HepG2 (cell line): ENCODE measurements at regions not wholly inside any gene's neighbourhood (a gene's known extent, or its start where the extent isn't known, plus 50 kb on each side); places are given as distances from the start of the nearest gene placed in this dataset.

Experiments
- ATAC-seq: fragments of 200-7000 bp; cut with Tn5 transposase; 3 replicates; pipeline ENCODE4 v1.9.1; 2020; ENCODE audit warnings: mild to moderate bottlenecking, moderate library complexity
- BruUV-seq: library from RNA; stranded (reverse); fragments of 400-500 nt; replicated peaks from 2 replicates; lab custom pipeline; 2021; lab: Mats Ljungman, UMichigan
- CTCF ChIA-PET: fragments of 300-600 bp; formaldehyde crosslinking; extraction: SDS; loops from one replicate; lab custom pipeline; 2021; ENCODE audit warnings: low total read pairs, inconsistent platforms, low intra/inter-chr PET ratio; lab: Yijun Ruan, JAX
- POLR2A ChIA-PET: fragments of 350-600 bp; sonication (Branson Sonifier 250); formaldehyde crosslinking; loops from one replicate; lab custom pipeline; 2020; ENCODE audit warnings: antibody characterized with exemption, inconsistent platforms; lab: Yijun Ruan, JAX
- DNase-seq: peaks from one replicate; pipeline ENCODE4 v3.0.0-alpha.2; 2015; ENCODE audit warnings: low spot score
- FAIRE-seq: peaks from 3 replicates; lab custom pipeline; 2011; peaks lifted over from hg19 to GRCh38; lab: Jason Lieb, UNC
- H2AFZ ChIP-seq: one replicate; pipeline ENCODE4 v1.6.1; 2011; ENCODE audit warnings: low read length, inconsistent platforms
- H3K27ac ChIP-seq: fragments of 300-600 bp; 3 replicates; pipeline ENCODE4 v1.8.0; 2011; ENCODE audit warnings: mixed run types, mild to moderate bottlenecking, mixed read lengths, low read length, inconsistent platforms; ENCODE audit not compliant: insufficient read depth; ENCODE audit errors: extremely low read length
- H3K27me3 ChIP-seq, 2 experiments: fragments of 200-600 bp in 1 of 2; 2 replicates in 1 of 2; 3 replicates in 1 of 2; pipeline versions ENCODE4 v1.6.0 to v1.8.0; 2011; ENCODE audit warnings: low read length in 2 of 2, mild to moderate bottlenecking in 2 of 2, moderate library complexity in 2 of 2, inconsistent platforms in 1 of 2; ENCODE audit not compliant: insufficient read depth in 2 of 2, control insufficient read depth in 1 of 2
- H3K36me3 ChIP-seq, 2 experiments: fragments of 200-600 bp in 1 of 2; replicated peaks in 1 of 2; 2 replicates in 1 of 2; 3 replicates in 1 of 2; pipeline versions ENCODE4 v1.5.1 to v1.8.0; 2011; ENCODE audit warnings: low read length in 2 of 2, inconsistent platforms in 1 of 2; ENCODE audit not compliant: insufficient read depth in 2 of 2, control insufficient read depth in 1 of 2
- H3K4me1 ChIP-seq: 2 replicates; pipeline ENCODE4 v1.5.1; 2012; ENCODE audit warnings: low read length, inconsistent platforms; ENCODE audit not compliant: insufficient read depth
- H3K4me2 ChIP-seq: 2 replicates; pipeline ENCODE4 v1.6.0; 2011; ENCODE audit warnings: low read depth, low read length, inconsistent platforms
- H3K4me3 ChIP-seq, 3 experiments: fragments of 200-600 bp in 1 of 3; sonication (generic), shearing (Covaris generic) in 1 of 3; replicated peaks in 1 of 3; 2 replicates each; pipeline ENCODE4 v1.5.1; 2011 to 2016; ENCODE audit warnings: low read length in 3 of 3, inconsistent platforms in 2 of 3, low read depth in 2 of 3, mild to moderate bottlenecking in 2 of 3, control low read depth in 1 of 3, mixed read lengths in 1 of 3; ENCODE audit not compliant: insufficient read depth in 1 of 3
- H3K79me2 ChIP-seq: one replicate; pipeline ENCODE4 v1.6.1; 2011; ENCODE audit warnings: low read length, inconsistent platforms; ENCODE audit not compliant: insufficient read depth
- H3K9ac ChIP-seq: 2 replicates; pipeline ENCODE4 v1.6.0; 2011; ENCODE audit warnings: mild to moderate bottlenecking, low read depth, low read length, inconsistent platforms; ENCODE audit not compliant: insufficient read depth
- H3K9me3 ChIP-seq: 2 replicates; pipeline ENCODE4 v1.5.1; 2012; ENCODE audit warnings: mild to moderate bottlenecking, low read length
- H4K20me1 ChIP-seq: 2 replicates; pipeline ENCODE4 v1.6.0; 2011; ENCODE audit warnings: inconsistent platforms, mild to moderate bottlenecking, low read length, moderate library complexity; ENCODE audit not compliant: insufficient read depth
- ATF7-NPFF ChIP-seq: sonication (generic); formaldehyde crosslinking; IDR thresholded peaks from 2 replicates; pipeline ENCODE4 v1.8.1; 2023; ENCODE audit warnings: mild to moderate bottlenecking, low read depth, missing genetic modification reagents, moderate library complexity
- GATA4 ChIP-seq: sonication (generic); IDR thresholded peaks from 2 replicates; pipeline ENCODE4 v1.6.1; 2016; ENCODE audit warnings: antibody characterized with exemption, low read depth, borderline replicate concordance
- HCFC1 ChIP-seq: fragments of 150-350 bp; IDR thresholded peaks from 2 replicates; pipeline ENCODE4 v1.6.1; 2014; ENCODE audit warnings: low read depth, low read length
- IRF2 ChIP-seq: IDR thresholded peaks from 2 replicates; pipeline ENCODE4 v1.6.1; 2018; ENCODE audit warnings: missing genetic modification reagents, missing compliant biosample characterization
- NR2F2 ChIP-seq: IDR thresholded peaks from 2 replicates; pipeline ENCODE4 v1.6.1; 2012; ENCODE audit warnings: low read depth, inconsistent platforms, borderline replicate concordance
- POGZ ChIP-seq: sonication (generic); formaldehyde crosslinking; IDR thresholded peaks from 2 replicates; pipeline ENCODE4 v1.4.0; 2020; ENCODE audit warnings: mild to moderate bottlenecking, missing genetic modification reagents
- SALL1 ChIP-seq: sonication (generic); formaldehyde crosslinking; IDR thresholded peaks from 2 replicates; pipeline ENCODE4 v1.8.0; 2022; ENCODE audit warnings: mild to moderate bottlenecking, missing genetic modification reagents
- SMARCC2 ChIP-seq: fragments of 450-650 bp; IDR thresholded peaks from 2 replicates; pipeline ENCODE4 v1.6.1; 2017; ENCODE audit warnings: antibody characterized with exemption, mild to moderate bottlenecking
- TBP ChIP-seq: sonication (generic); formaldehyde crosslinking; IDR thresholded peaks from 2 replicates; pipeline ENCODE4 v1.5.0; 2020; ENCODE audit warnings: missing genetic modification reagents
- XBP1 ChIP-seq: sonication (generic); formaldehyde crosslinking; IDR thresholded peaks from 2 replicates; pipeline ENCODE4 v1.5.0; 2020; ENCODE audit warnings: missing genetic modification reagents
- ZBTB38 ChIP-seq: sonication (generic); formaldehyde crosslinking; IDR thresholded peaks from 2 replicates; pipeline ENCODE4 v1.5.1; 2020; ENCODE audit warnings: mild to moderate bottlenecking, missing genetic modification reagents
- ZFP36 ChIP-seq: fragments of 150-350 bp; IDR thresholded peaks from 2 replicates; pipeline ENCODE4 v1.6.1; 2018; ENCODE audit warnings: borderline replicate concordance, low read length, low read depth; ENCODE audit not compliant: partially characterized antibody
- ZNF552 ChIP-seq: sonication (generic); formaldehyde crosslinking; IDR thresholded peaks from 2 replicates; pipeline ENCODE4 v1.9.0; 2022; ENCODE audit warnings: missing genetic modification reagents, mild to moderate bottlenecking, borderline replicate concordance
- ZNF652 ChIP-seq: IDR thresholded peaks from 2 replicates; pipeline ENCODE4 v1.6.1; 2016; ENCODE audit warnings: low read depth, borderline replicate concordance
- WGBS: methylation state at CpG from one replicate; pipeline ENCODE4 v1.1.6; 2017; ENCODE audit warnings: low lambda C conversion rate; 5-methylcytosine and 5-hydroxymethylcytosine counted together
- in situ Hi-C: cut with HindIII; loops from 2 replicates; pipeline ENCODE4 v1.10.0; 2017; ENCODE audit warnings: low pct_unique_long_range_greater_than_20kb; ENCODE audit not compliant: extremely low pct_ligation_motif_present
- intact Hi-C: fragments of 100-400 bp; cut with micrococcal nuclease; formaldehyde crosslinking; loops from one replicate; pipeline ENCODE4 v1.10.0; 2022; ENCODE audit not compliant: unreplicated experiment
- TF ChIP-seq, protein P1 (sequence below): sonication (generic); formaldehyde crosslinking; conservative IDR thresholded peaks from 2 replicates; pipeline ENCODE4 v1.5.0; 2020; ENCODE audit warnings: missing genetic modification reagents
- TF ChIP-seq, protein P2 (sequence below): sonication (generic); formaldehyde crosslinking; IDR thresholded peaks from 2 replicates; pipeline ENCODE4 v1.5.1; 2020; ENCODE audit warnings: missing genetic modification reagents, mild to moderate bottlenecking, borderline replicate concordance
- TF ChIP-seq, protein P3 (sequence below): sonication (generic); formaldehyde crosslinking; IDR thresholded peaks from 2 replicates; pipeline ENCODE4 v1.5.0; 2020; ENCODE audit warnings: missing genetic modification reagents
- TF ChIP-seq, protein P4 (sequence below): sonication (generic); formaldehyde crosslinking; IDR thresholded peaks from 2 replicates; pipeline ENCODE4 v1.5.0; 2020; ENCODE audit warnings: mild to moderate bottlenecking, missing genetic modification reagents, borderline replicate concordance

DNA sequence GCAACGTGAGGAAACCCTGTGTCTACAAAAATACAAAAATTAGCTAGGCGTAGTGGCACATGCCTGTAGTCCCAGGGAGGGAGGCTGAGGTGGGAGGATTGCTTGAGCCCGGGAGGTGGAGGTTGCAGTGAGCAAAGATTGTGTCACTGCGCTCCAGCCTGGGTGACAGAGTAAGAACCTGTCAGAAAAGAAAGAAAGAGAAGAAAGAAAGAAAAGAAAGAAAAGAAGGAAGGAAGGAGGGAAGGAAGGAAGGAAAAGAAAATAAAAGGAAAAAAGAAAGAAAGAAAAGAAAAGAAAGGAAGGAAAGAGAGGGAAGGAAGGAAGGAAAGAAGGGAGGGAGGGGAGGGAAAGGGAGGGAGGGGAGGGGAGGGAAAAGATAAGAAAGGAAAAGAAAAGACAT, 89.9 kb upstream of the HPCAL1 start:
- Histone ChIP-seq H3K9ac (no peak overlapping the region), H3K4me1 (peaks cover 23% of the 10 kb centered on the region), H4K20me1 (no peaks in the 10 kb centered on the region), H3K36me3 (no peaks in the 10 kb centered on the region), H3K27me3 (peaks cover 0 to 1% of the 10 kb centered on the region in 2 experiments; a peak in 2 of 5 replicates), H3K4me3 (no peak overlapping the region), H3K79me2 (no peaks in the 10 kb centered on the region), H3K9me3 (no peaks in the 10 kb centered on the region), H2AFZ (no peak overlapping the region), H3K4me2 (no peak overlapping the region), H3K27ac (no peak overlapping the region)
- intact Hi-C loops (no loop called here), in situ Hi-C loops (no loop called here)
- ATAC-seq, result no peak
- no peak for DNase-seq
- ChIA-PET CTCF (no interaction called here), POLR2A (no interaction called here)
- BruUV-seq, result no TSS peak
- 84% methylated on average over 4 of the region's 4 CpGs for WGBS
- TF ChIP-seq ATF7-NPFF (CRISPR knock-in tag) (no peak), NR2F2 (no peak), ZNF552 (no peak), TBP (CRISPR knock-in tag) (no peak), GATA4 (no peak), IRF2 (CRISPR knock-in tag) (no peak), SALL1 (no peak), HCFC1 (no peak), XBP1 (CRISPR knock-in tag) (no peak), ZFP36 (no peak), ZNF652 (CRISPR knock-in tag) (no peak), ZBTB38 (CRISPR knock-in tag) (no peak), POGZ (CRISPR knock-in tag) (no peak), SMARCC2 (no peak)
- TF ChIP-seq, protein P1, sequence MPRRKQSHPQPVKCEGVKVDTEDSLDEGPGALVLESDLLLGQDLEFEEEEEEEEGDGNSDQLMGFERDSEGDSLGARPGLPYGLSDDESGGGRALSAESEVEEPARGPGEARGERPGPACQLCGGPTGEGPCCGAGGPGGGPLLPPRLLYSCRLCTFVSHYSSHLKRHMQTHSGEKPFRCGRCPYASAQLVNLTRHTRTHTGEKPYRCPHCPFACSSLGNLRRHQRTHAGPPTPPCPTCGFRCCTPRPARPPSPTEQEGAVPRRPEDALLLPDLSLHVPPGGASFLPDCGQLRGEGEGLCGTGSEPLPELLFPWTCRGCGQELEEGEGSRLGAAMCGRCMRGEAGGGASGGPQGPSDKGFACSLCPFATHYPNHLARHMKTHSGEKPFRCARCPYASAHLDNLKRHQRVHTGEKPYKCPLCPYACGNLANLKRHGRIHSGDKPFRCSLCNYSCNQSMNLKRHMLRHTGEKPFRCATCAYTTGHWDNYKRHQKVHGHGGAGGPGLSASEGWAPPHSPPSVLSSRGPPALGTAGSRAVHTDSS, result no peak
- TF ChIP-seq, protein P2, sequence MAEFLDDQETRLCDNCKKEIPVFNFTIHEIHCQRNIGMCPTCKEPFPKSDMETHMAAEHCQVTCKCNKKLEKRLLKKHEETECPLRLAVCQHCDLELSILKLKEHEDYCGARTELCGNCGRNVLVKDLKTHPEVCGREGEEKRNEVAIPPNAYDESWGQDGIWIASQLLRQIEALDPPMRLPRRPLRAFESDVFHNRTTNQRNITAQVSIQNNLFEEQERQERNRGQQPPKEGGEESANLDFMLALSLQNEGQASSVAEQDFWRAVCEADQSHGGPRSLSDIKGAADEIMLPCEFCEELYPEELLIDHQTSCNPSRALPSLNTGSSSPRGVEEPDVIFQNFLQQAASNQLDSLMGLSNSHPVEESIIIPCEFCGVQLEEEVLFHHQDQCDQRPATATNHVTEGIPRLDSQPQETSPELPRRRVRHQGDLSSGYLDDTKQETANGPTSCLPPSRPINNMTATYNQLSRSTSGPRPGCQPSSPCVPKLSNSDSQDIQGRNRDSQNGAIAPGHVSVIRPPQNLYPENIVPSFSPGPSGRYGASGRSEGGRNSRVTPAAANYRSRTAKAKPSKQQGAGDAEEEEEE (CRISPR knock-in tag), result no peak
- TF ChIP-seq, protein P3, sequence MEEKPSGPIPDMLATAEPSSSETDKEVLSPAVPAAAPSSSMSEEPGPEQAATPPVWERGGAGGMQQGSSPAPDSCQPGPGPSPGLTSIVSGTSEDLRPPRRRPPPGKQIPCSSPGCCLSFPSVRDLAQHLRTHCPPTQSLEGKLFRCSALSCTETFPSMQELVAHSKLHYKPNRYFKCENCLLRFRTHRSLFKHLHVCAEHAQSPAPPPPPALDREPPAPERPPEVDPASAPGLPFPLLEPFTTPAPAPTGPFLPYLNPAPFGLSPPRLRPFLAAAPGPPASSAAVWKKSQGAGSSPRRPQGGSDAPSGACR (CRISPR knock-in tag), result no peak
- TF ChIP-seq, protein P4, sequence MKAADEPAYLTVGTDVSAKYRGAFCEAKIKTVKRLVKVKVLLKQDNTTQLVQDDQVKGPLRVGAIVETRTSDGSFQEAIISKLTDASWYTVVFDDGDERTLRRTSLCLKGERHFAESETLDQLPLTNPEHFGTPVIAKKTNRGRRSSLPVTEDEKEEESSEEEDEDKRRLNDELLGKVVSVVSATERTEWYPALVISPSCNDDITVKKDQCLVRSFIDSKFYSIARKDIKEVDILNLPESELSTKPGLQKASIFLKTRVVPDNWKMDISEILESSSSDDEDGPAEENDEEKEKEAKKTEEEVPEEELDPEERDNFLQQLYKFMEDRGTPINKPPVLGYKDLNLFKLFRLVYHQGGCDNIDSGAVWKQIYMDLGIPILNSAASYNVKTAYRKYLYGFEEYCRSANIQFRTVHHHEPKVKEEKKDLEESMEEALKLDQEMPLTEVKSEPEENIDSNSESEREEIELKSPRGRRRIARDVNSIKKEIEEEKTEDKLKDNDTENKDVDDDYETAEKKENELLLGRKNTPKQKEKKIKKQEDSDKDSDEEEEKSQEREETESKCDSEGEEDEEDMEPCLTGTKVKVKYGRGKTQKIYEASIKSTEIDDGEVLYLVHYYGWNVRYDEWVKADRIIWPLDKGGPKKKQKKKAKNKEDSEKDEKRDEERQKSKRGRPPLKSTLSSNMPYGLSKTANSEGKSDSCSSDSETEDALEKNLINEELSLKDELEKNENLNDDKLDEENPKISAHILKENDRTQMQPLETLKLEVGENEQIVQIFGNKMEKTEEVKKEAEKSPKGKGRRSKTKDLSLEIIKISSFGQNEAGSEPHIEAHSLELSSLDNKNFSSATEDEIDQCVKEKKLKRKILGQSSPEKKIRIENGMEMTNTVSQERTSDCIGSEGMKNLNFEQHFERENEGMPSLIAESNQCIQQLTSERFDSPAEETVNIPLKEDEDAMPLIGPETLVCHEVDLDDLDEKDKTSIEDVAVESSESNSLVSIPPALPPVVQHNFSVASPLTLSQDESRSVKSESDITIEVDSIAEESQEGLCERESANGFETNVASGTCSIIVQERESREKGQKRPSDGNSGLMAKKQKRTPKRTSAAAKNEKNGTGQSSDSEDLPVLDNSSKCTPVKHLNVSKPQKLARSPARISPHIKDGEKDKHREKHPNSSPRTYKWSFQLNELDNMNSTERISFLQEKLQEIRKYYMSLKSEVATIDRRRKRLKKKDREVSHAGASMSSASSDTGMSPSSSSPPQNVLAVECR (CRISPR knock-in tag), result no peak
- no peak for FAIRE-seq
